B cell (primary cell): ENCODE measurements at regions not wholly inside any gene's neighbourhood (a gene's known extent, or its start where the extent isn't known, plus 50 kb on each side); places are given as distances from the start of the nearest gene placed in this dataset.
A peak's percentile ranks its signal among the peaks of the same experiment; 100 is the strongest.

Source experiments
- ATAC-seq: fragments of 200-7000 bp; cut with Tn5 transposase; one replicate; pipeline ENCODE4 v1.10.0; 2021; ENCODE audit warnings: low read depth, mild to moderate bottlenecking, moderate number of reproducible peaks, moderate library complexity
- CTCF ChIA-PET: fragments of 350-600 bp; sonication (Branson Sonifier 250); formaldehyde crosslinking; loops from one replicate; lab custom pipeline; 2021; ENCODE audit warnings: antibody characterized with exemption, inconsistent platforms; lab: Charles Lee
- POLR2A ChIA-PET: fragments of 350-600 bp; sonication (Branson Sonifier 250); formaldehyde crosslinking; loops from one replicate; lab custom pipeline; 2021; ENCODE audit warnings: antibody characterized with exemption; lab: Charles Lee
- DNase-seq: peaks from one replicate; pipeline ENCODE4 v3.0.0; 2013
- H2AFZ ChIP-seq: 2 replicates; pipeline ENCODE4 v1.6.1; 2012; ENCODE audit warnings: mild to moderate bottlenecking, low read depth, low read length; ENCODE audit not compliant: insufficient read depth, poor library complexity, severe bottlenecking
- H3K27ac ChIP-seq, 2 donors: 1 replicate in 1 of 2; 2 replicates in 1 of 2; pipeline ENCODE4 v1.5.1; 2012 to 2013; ENCODE audit warnings: low read length in 2 of 2, mild to moderate bottlenecking in 2 of 2, moderate library complexity in 1 of 2
- H3K27me3 ChIP-seq, 4 experiments: fragments of 200-600 bp in 1 of 4; sonication (generic) in 1 of 4; replicated peaks in 1 of 4; 1 replicate in 2 of 4; 2 replicates in 2 of 4; pipeline versions ENCODE4 v1.6.1 to v1.7.0; 2013 to 2016; ENCODE audit warnings: low read length in 3 of 4, mild to moderate bottlenecking in 2 of 4, mixed read lengths in 1 of 4, moderate library complexity in 1 of 4; ENCODE audit not compliant: insufficient read depth in 4 of 4, control insufficient read depth in 3 of 4; ENCODE audit errors: control extremely low read depth in 1 of 4
- H3K36me3 ChIP-seq, 2 experiments: replicated peaks in 1 of 2; 1 replicate in 1 of 2; 2 replicates in 1 of 2; pipeline versions ENCODE4 v1.6.1 to v1.7.1; 2013; ENCODE audit warnings: low read length in 1 of 2; ENCODE audit not compliant: insufficient read depth in 2 of 2, control insufficient read depth in 1 of 2; ENCODE audit errors: control extremely low read depth in 1 of 2, extremely low read depth in 1 of 2
- H3K4me1 ChIP-seq, 2 donors: fragments of 200-600 bp in 1 of 2; sonication (generic) in 1 of 2; 1 replicate in 1 of 2; 2 replicates in 1 of 2; pipeline versions ENCODE4 v1.5.1 to v1.6.1; 2013 to 2017; ENCODE audit warnings: low read length in 2 of 2; ENCODE audit not compliant: control insufficient read depth in 2 of 2, insufficient read depth in 2 of 2
- H3K4me2 ChIP-seq: replicated peaks from 2 replicates; pipeline ENCODE3; 2012; ENCODE audit warnings: mild to moderate bottlenecking, low read depth, low read length; ENCODE audit not compliant: poor library complexity, severe bottlenecking
- H3K4me3 ChIP-seq, 5 experiments: fragments of 200-600 bp in 1 of 5; sonication (generic) in 1 of 5; 1 replicate in 3 of 5; 2 replicates in 2 of 5; pipeline versions ENCODE4 v1.5.1 to v1.7.0; 2011 to 2016; ENCODE audit warnings: low read length in 4 of 5, mild to moderate bottlenecking in 4 of 5, low read depth in 2 of 5, control low read depth in 1 of 5, moderate library complexity in 1 of 5; ENCODE audit not compliant: insufficient read depth in 1 of 5; ENCODE audit errors: control extremely low read depth in 1 of 5, extremely low read depth in 1 of 5
- H3K79me2 ChIP-seq: fragments of 200-600 bp; sonication (generic); one replicate; pipeline ENCODE4 v1.6.0; 2016; ENCODE audit warnings: low read length; ENCODE audit not compliant: control insufficient read depth, insufficient read depth
- H3K9ac ChIP-seq: fragments of 200-600 bp; sonication (generic); 2 replicates; pipeline ENCODE4 v1.6.1; 2017; ENCODE audit warnings: mild to moderate bottlenecking, low read length, moderate library complexity
- H3K9me3 ChIP-seq, 3 donors: one replicate each; pipeline versions ENCODE4 v1.6.1 to v1.7.1; 2013; ENCODE audit warnings: low read length in 2 of 3; ENCODE audit not compliant: control insufficient read depth in 2 of 3, insufficient read depth in 1 of 3; ENCODE audit errors: control extremely low read depth in 1 of 3
- H4K20me1 ChIP-seq: 2 replicates; pipeline ENCODE4 v1.6.0; 2012; ENCODE audit warnings: mild to moderate bottlenecking, low read length; ENCODE audit not compliant: insufficient read depth, control insufficient read depth, poor library complexity, severe bottlenecking
- H3K27ac Mint-ChIP-seq: one replicate; pipeline ENCODE4 v1.8.0; 2021; ENCODE audit warnings: mixed read lengths
- H3K27me3 Mint-ChIP-seq: one replicate; pipeline ENCODE4 v1.8.0; 2021; ENCODE audit warnings: mixed read lengths
- H3K4me1 Mint-ChIP-seq: one replicate; pipeline ENCODE4 v1.8.0; 2021; ENCODE audit warnings: mixed read lengths
- H3K4me3 Mint-ChIP-seq: one replicate; pipeline ENCODE4 v1.8.0; 2021; ENCODE audit warnings: mixed read lengths
- H3K9me3 Mint-ChIP-seq: one replicate; pipeline ENCODE4 v1.8.0; 2022; ENCODE audit warnings: mixed read lengths; ENCODE audit not compliant: insufficient read depth
- EZH2 ChIP-seq: IDR thresholded peaks from 2 replicates; pipeline ENCODE4 v1.6.1; 2012; ENCODE audit warnings: borderline replicate concordance, low read depth, mild to moderate bottlenecking, moderate library complexity, low read length; ENCODE audit not compliant: insufficient read depth, poor library complexity, severe bottlenecking
- WGBS: methylation state at CpG from one replicate; pipeline ENCODE4 v1.1.5; 2013; ENCODE audit warnings: missing lambda C conversion rate; ENCODE audit not compliant: insufficient coverage; 5-methylcytosine and 5-hydroxymethylcytosine counted together
- intact Hi-C: fragments of 100-400 bp; cut with micrococcal nuclease; formaldehyde crosslinking; loops from one replicate; pipeline ENCODE4 v1.10.0; 2022
- TF ChIP-seq, protein P1 (sequence below): fragments of 200-600 bp; IDR thresholded peaks from one replicate; pipeline ENCODE4 v1.8.0; 2022; ENCODE audit warnings: antibody characterized with exemption, mild to moderate bottlenecking

DNA sequence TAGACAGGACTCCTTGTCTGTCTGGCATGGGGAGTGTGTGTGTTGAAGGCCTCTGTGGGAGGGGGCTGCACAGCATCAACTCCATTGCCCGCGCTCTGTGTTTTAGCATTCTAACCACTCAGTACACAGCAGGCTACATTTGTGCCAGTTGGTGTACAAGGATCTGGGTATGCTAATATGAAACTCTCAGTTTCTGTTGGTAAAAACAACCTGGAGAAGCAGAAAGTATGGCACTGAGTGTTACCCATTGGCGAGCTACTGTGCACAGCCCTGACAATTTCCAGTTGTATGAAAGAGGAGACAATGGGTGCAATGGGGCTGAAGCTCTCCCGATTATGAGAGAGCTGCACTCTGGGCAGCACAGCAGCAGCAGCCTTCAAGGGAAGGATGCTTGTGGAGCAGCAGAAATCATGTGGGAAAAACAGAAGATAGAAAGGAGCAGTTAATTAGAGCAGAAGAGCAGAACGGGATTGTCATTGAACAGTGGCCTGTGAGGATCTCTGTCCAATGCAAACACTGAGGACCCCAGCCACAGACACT, 443.6 kb downstream of the CBLN2 start:
- Histone ChIP-seq H4K20me1 (no peaks in the 10 kb centered on the region), H3K9ac (no peak overlapping the region), H3K27me3 (no peaks in the 10 kb centered on the region), H3K79me2 (no peaks in the 10 kb centered on the region), H3K27ac (no peak overlapping the region), H3K4me1 (no peaks in the 10 kb centered on the region), H3K9me3 (no peaks in the 10 kb centered on the region), H3K36me3 (no peaks in the 10 kb centered on the region), H3K4me2 (no peak overlapping the region), H3K4me3 (no peak overlapping the region), H2AFZ (no peak overlapping the region)
- Mint-ChIP-seq H3K4me1 (no peaks in the 10 kb centered on the region), H3K27me3 (no peaks in the 10 kb centered on the region), H3K9me3 (peaks cover 2% of the 10 kb centered on the region), H3K27ac (no peak overlapping the region), H3K4me3 (no peak overlapping the region)
- POLR2A ChIA-PET: no interaction called here
- intact Hi-C loops: no loop called here
- 93% methylated on average over 3 of the region's 5 CpGs for WGBS
- ATAC-seq: no peak
- DNase-seq: no peak
- TF ChIP-seq, protein P1, sequence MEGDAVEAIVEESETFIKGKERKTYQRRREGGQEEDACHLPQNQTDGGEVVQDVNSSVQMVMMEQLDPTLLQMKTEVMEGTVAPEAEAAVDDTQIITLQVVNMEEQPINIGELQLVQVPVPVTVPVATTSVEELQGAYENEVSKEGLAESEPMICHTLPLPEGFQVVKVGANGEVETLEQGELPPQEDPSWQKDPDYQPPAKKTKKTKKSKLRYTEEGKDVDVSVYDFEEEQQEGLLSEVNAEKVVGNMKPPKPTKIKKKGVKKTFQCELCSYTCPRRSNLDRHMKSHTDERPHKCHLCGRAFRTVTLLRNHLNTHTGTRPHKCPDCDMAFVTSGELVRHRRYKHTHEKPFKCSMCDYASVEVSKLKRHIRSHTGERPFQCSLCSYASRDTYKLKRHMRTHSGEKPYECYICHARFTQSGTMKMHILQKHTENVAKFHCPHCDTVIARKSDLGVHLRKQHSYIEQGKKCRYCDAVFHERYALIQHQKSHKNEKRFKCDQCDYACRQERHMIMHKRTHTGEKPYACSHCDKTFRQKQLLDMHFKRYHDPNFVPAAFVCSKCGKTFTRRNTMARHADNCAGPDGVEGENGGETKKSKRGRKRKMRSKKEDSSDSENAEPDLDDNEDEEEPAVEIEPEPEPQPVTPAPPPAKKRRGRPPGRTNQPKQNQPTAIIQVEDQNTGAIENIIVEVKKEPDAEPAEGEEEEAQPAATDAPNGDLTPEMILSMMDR: no peak
- no peak for TF ChIP-seq EZH2
- CTCF ChIA-PET: no interaction called here

DNA sequence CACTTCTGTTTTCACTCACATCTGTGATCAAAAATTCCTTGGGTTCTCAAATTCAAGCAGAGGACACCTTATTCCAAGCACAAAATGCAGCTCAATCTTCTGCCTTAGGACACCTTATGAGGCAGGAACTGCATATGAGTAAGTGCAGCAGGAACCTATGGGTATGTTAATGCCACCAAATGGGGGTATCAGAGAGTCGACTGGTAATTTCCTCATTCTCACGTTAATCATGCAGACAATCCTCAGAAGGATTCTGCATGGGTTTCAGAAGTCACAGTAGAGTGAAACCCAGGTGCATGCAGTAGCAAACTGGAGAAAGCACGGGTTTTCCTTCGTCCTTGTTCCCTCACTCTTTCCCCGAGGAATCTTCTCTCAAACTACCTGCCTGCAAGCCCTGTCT, 452.8 kb downstream of the CBLN2 start:
- WGBS: 22% methylated on average over 3 of the region's 5 CpGs
- Histone ChIP-seq H3K4me1 (no peaks in the 10 kb centered on the region), H3K79me2 (no peaks in the 10 kb centered on the region), H3K9ac (peak overlapping the region; percentile 16), H3K9me3 (no peaks in the 10 kb centered on the region), H3K27me3 (no peaks in the 10 kb centered on the region), H4K20me1 (no peaks in the 10 kb centered on the region), H3K4me3 (no peak overlapping the region), H2AFZ (no peak overlapping the region), H3K4me2 (peak overlapping the region; percentile 6), H3K27ac (no peak overlapping the region), H3K36me3 (no peaks in the 10 kb centered on the region)
- Mint-ChIP-seq H3K27ac (peak overlapping the region; percentile 21), H3K4me3 (peak overlapping the region; percentile 54), H3K27me3 (no peaks in the 10 kb centered on the region), H3K4me1 (peaks cover 24% of the 10 kb centered on the region), H3K9me3 (no peaks in the 10 kb centered on the region)
- peak; percentile 54 for ATAC-seq
- ChIA-PET POLR2A (no interaction called here), CTCF (no interaction called here)
- intact Hi-C loops: no loop called here
- TF ChIP-seq, protein P1: no peak
- no peak for TF ChIP-seq EZH2
- DNase-seq: peak; percentile 25
